ENCODE measurements at regions not wholly inside any gene's neighbourhood (a gene's known extent, or its start where the extent isn't known, plus 50 kb on each side); places are given as distances from the start of the nearest gene placed in this dataset.
"Not testable (repeated sequence)": the region's sequence is repeated elsewhere in the genome, so short reads cannot be mapped to it uniquely, and the experiment has no call there.

GRCh38 chr4:189736656-189737055, 204.0 kb upstream of the FRG1 start:
- DNase-seq: not testable (repeated sequence)

GRCh38 chr4:189740118-189740517, 200.6 kb upstream of the FRG1 start:
- DNase-seq: not testable (repeated sequence)

- no peak for DNase-seq
Measured at GRCh38 chr4:189740873-189741272, 199.8 kb upstream of the FRG1 start.

GRCh38 chr4:189753092-189753491, 187.6 kb upstream of the FRG1 start:
- DNase-seq: not testable (repeated sequence)

- DNase-seq: no peak
Measured at GRCh38 chr4:189763583-189763982, 177.1 kb upstream of the FRG1 start.

- no peak for DNase-seq
Measured at GRCh38 chr4:189765301-189765700, 175.4 kb upstream of the FRG1 start.

GRCh38 chr4:189765736-189766135, 174.9 kb upstream of the FRG1 start:
- no peak for DNase-seq

- no peak for DNase-seq
Measured at GRCh38 chr4:189767941-189768340, 172.7 kb upstream of the FRG1 start.

- DNase-seq: no peak
Measured at GRCh38 chr4:189769131-189769530, 171.5 kb upstream of the FRG1 start.

GRCh38 chr4:189771696-189772361, 168.8 kb upstream of the FRG1 start:
- DNase-seq: no peak

- DNase-seq: no peak
Measured at GRCh38 chr4:189773909-189774308, 166.8 kb upstream of the FRG1 start.

- DNase-seq: no peak
Measured at GRCh38 chr4:189779281-189779980, 161.2 kb upstream of the FRG1 start.

- no peak for DNase-seq
Measured at GRCh38 chr4:189780391-189780790, 160.3 kb upstream of the FRG1 start.

- DNase-seq: no peak
Measured at GRCh38 chr4:189784651-189785050, 156.0 kb upstream of the FRG1 start.

- DNase-seq: no peak
Measured at GRCh38 chr4:189785257-189785656, 155.4 kb upstream of the FRG1 start.

- no peak for DNase-seq
Measured at GRCh38 chr4:189786447-189786846, 154.2 kb upstream of the FRG1 start.

GRCh38 chr4:189787216-189788031, 153.2 kb upstream of the FRG1 start:
- DNase-seq: no peak

GRCh38 chr4:189792924-189793618, 147.6 kb upstream of the FRG1 start:
- peak; percentile 66 for DNase-seq

GRCh38 chr4:189800545-189801088, 140.1 kb upstream of the FRG1 start:
- DNase-seq: no peak

GRCh38 chr4:189802884-189803283, 137.8 kb upstream of the FRG1 start:
- no peak for DNase-seq

GRCh38 chr4:189804894-189805293, 135.8 kb upstream of the FRG1 start:
- no peak for DNase-seq

- DNase-seq: no peak
Measured at GRCh38 chr4:189806506-189806905, 134.2 kb upstream of the FRG1 start.

- DNase-seq: no peak
Measured at GRCh38 chr4:189807031-189807430, 133.6 kb upstream of the FRG1 start.
